ENCODE measurements at regions not wholly inside any gene's neighbourhood (a gene's known extent, or its start where the extent isn't known, plus 50 kb on each side); places are given as distances from the start of the nearest gene placed in this dataset.
"Not testable (repeated sequence)": the region's sequence is repeated elsewhere in the genome, so short reads cannot be mapped to it uniquely, and the experiment has no call there.

- intact Hi-C loops (cut with DNase I; ENCODE audit: low total_unique reads); H3K4me3 ChIP-seq; H3K9me3 ChIP-seq; H3K27ac ChIP-seq; H3K4me1 ChIP-seq; H3K36me3 ChIP-seq; H3K27me3 ChIP-seq; DNase-seq (ENCODE audit: low spot score in 2 of 2): not testable (repeated sequence)
These were observed 461.7 kb downstream of the RPIA start for GRCh38 chr2:89153210-89153609.

- H3K4me1 ChIP-seq; H3K36me3 ChIP-seq; intact Hi-C loops (cut with DNase I; ENCODE audit: low total_unique reads); H3K27ac ChIP-seq; DNase-seq (ENCODE audit: low spot score in 2 of 2); H3K4me3 ChIP-seq; H3K9me3 ChIP-seq; H3K27me3 ChIP-seq: not testable (repeated sequence)
These were observed 462.8 kb downstream of the RPIA start for GRCh38 chr2:89154247-89154682.

GRCh38 chr2:89160306-89160705 lies 468.8 kb downstream of the RPIA start:
- H3K4me1 ChIP-seq; H3K36me3 ChIP-seq; H3K27ac ChIP-seq; intact Hi-C loops (cut with DNase I; ENCODE audit: low total_unique reads); H3K27me3 ChIP-seq; H3K9me3 ChIP-seq; H3K4me3 ChIP-seq; DNase-seq (ENCODE audit: low spot score in 2 of 2): not testable (repeated sequence)

- H3K36me3 ChIP-seq; H3K4me3 ChIP-seq; H3K4me1 ChIP-seq; intact Hi-C loops (cut with DNase I; ENCODE audit: low total_unique reads); DNase-seq (ENCODE audit: low spot score in 2 of 2); H3K9me3 ChIP-seq; H3K27me3 ChIP-seq; H3K27ac ChIP-seq: not testable (repeated sequence)
These were observed 470.2 kb downstream of the RPIA start for GRCh38 chr2:89161626-89162025.

GRCh38 chr2:89170506-89171173 lies 479.2 kb downstream of the RPIA start:
- intact Hi-C loops (cut with DNase I; ENCODE audit: low total_unique reads) = not testable (repeated sequence)

GRCh38 chr2:89171174-89171519 lies 479.7 kb downstream of the RPIA start:
- H3K9me3 ChIP-seq; intact Hi-C loops (cut with DNase I; ENCODE audit: low total_unique reads); H3K27me3 ChIP-seq; DNase-seq (ENCODE audit: low spot score in 2 of 2); H3K4me1 ChIP-seq; H3K27ac ChIP-seq; H3K36me3 ChIP-seq; H3K4me3 ChIP-seq: not testable (repeated sequence)

More at GRCh38 chr2:89170506-89171173, 479.2 kb downstream of the RPIA start:
- DNase-seq (ENCODE audit: low spot score in 2 of 2); H3K4me1 ChIP-seq; H3K27me3 ChIP-seq; H3K9me3 ChIP-seq; H3K36me3 ChIP-seq; H3K27ac ChIP-seq; H3K4me3 ChIP-seq: not testable (repeated sequence)

- H3K27me3 ChIP-seq; intact Hi-C loops (cut with DNase I; ENCODE audit: low total_unique reads); H3K4me1 ChIP-seq; H3K36me3 ChIP-seq; H3K9me3 ChIP-seq; DNase-seq (ENCODE audit: low spot score in 2 of 2); H3K27ac ChIP-seq; H3K4me3 ChIP-seq: not testable (repeated sequence)
These were observed 485.5 kb downstream of the RPIA start for GRCh38 chr2:89177004-89177403.

- H3K27ac ChIP-seq; intact Hi-C loops (cut with DNase I; ENCODE audit: low total_unique reads); DNase-seq (ENCODE audit: low spot score in 2 of 2); H3K36me3 ChIP-seq; H3K9me3 ChIP-seq; H3K27me3 ChIP-seq; H3K4me1 ChIP-seq; H3K4me3 ChIP-seq: not testable (repeated sequence)
These were observed 490.7 kb downstream of the RPIA start for GRCh38 chr2:89182221-89182620.

- H3K4me1 ChIP-seq; H3K27ac ChIP-seq; DNase-seq (ENCODE audit: low spot score in 2 of 2); H3K36me3 ChIP-seq; H3K9me3 ChIP-seq; intact Hi-C loops (cut with DNase I; ENCODE audit: low total_unique reads); H3K4me3 ChIP-seq; H3K27me3 ChIP-seq: not testable (repeated sequence)
These were observed 493.3 kb downstream of the RPIA start for GRCh38 chr2:89184746-89185145.

GRCh38 chr2:89195636-89196251 lies 504.3 kb downstream of the RPIA start:
- H3K27me3 ChIP-seq; intact Hi-C loops (cut with DNase I; ENCODE audit: low total_unique reads); H3K4me3 ChIP-seq: not testable (repeated sequence)

GRCh38 chr2:89196719-89197118 lies 505.2 kb downstream of the RPIA start:
- H3K4me1 ChIP-seq; H3K4me3 ChIP-seq; H3K9me3 ChIP-seq; H3K27ac ChIP-seq; intact Hi-C loops (cut with DNase I; ENCODE audit: low total_unique reads); H3K27me3 ChIP-seq; H3K36me3 ChIP-seq; DNase-seq (ENCODE audit: low spot score in 2 of 2): not testable (repeated sequence)

More at GRCh38 chr2:89195636-89196251, 504.3 kb downstream of the RPIA start:
- not testable (repeated sequence) for H3K9me3 ChIP-seq; H3K27ac ChIP-seq; H3K4me1 ChIP-seq; DNase-seq (ENCODE audit: low spot score in 2 of 2); H3K36me3 ChIP-seq

- H3K4me1 ChIP-seq; H3K36me3 ChIP-seq; H3K27ac ChIP-seq; H3K27me3 ChIP-seq; H3K4me3 ChIP-seq; intact Hi-C loops (cut with DNase I; ENCODE audit: low total_unique reads); DNase-seq (ENCODE audit: low spot score in 2 of 2); H3K9me3 ChIP-seq: not testable (repeated sequence)
These were observed 506.6 kb downstream of the RPIA start for GRCh38 chr2:89198026-89198425.

GRCh38 chr2:89199453-89200246 lies 508.2 kb downstream of the RPIA start:
- H3K27me3 ChIP-seq; intact Hi-C loops (cut with DNase I; ENCODE audit: low total_unique reads); H3K36me3 ChIP-seq; H3K27ac ChIP-seq; H3K4me3 ChIP-seq; DNase-seq (ENCODE audit: low spot score in 2 of 2); H3K4me1 ChIP-seq; H3K9me3 ChIP-seq: not testable (repeated sequence)
